GM21447 (cell line): ENCODE measurements at regions not wholly inside any gene's neighbourhood (a gene's known extent, or its start where the extent isn't known, plus 50 kb on each side); places are given as distances from the start of the nearest gene placed in this dataset.

ENCODE experiments used
- ATAC-seq: cut with Tn5 transposase; IDR thresholded peaks from one replicate; pipeline ENCODE4 v1.9.1; 2021; ENCODE audit not compliant: unreplicated experiment

- ATAC-seq: no peak
Observed at GRCh38 chr16:66289986-66290385, 76.5 kb upstream of the CDH5 start.

- ATAC-seq: no peak
Observed at GRCh38 chr16:66289051-66289680, 77.3 kb upstream of the CDH5 start.

- no peak for ATAC-seq
Observed at GRCh38 chr16:66287926-66288325, 78.6 kb upstream of the CDH5 start.

GRCh38 chr16:66287416-66287815 is 79.1 kb upstream of the CDH5 start:
- ATAC-seq: no peak

GRCh38 chr16:66286527-66286926 is 80.0 kb upstream of the CDH5 start:
- ATAC-seq: no peak

GRCh38 chr16:66278604-66279262 is 87.8 kb upstream of the CDH5 start:
- no peak for ATAC-seq

GRCh38 chr16:66278111-66278531 is 88.4 kb upstream of the CDH5 start:
- no peak for ATAC-seq

- ATAC-seq: no peak
Observed at GRCh38 chr16:66277311-66278070, 89.0 kb upstream of the CDH5 start.

- ATAC-seq: no peak
Observed at GRCh38 chr16:66275775-66276428, 90.6 kb upstream of the CDH5 start.

- ATAC-seq: no peak
Observed at GRCh38 chr16:66274335-66275110, 92.0 kb upstream of the CDH5 start.

GRCh38 chr16:66273644-66274334 is 92.7 kb upstream of the CDH5 start:
- ATAC-seq: no peak

GRCh38 chr16:66273053-66273452 is 93.4 kb upstream of the CDH5 start:
- no peak for ATAC-seq

GRCh38 chr16:66272461-66272860 is 94.0 kb upstream of the CDH5 start:
- no peak for ATAC-seq

- no peak for ATAC-seq
Observed at GRCh38 chr16:66271074-66272060, 95.1 kb upstream of the CDH5 start.

GRCh38 chr16:66270333-66270927 is 96.1 kb upstream of the CDH5 start:
- ATAC-seq: no peak

GRCh38 chr16:66269617-66270332 is 96.7 kb upstream of the CDH5 start:
- no peak for ATAC-seq

- no peak for ATAC-seq
Observed at GRCh38 chr16:66267292-66268014, 99.0 kb upstream of the CDH5 start.
